Peyer's patch (tissue), 4 donors: ENCODE measurements at regions not wholly inside any gene's neighbourhood (a gene's known extent, or its start where the extent isn't known, plus 50 kb on each side); places are given as distances from the start of the nearest gene placed in this dataset.

Experiments used
- DNase-seq, 3 donors: peaks; one replicate each; pipeline ENCODE4 v3.0.0-alpha.2; 2017 to 2019
- H3K27ac ChIP-seq, 4 donors: fragments of 200-600 bp; sonication (generic); one replicate each; pipeline ENCODE4 v1.5.1; 2016 to 2019
- H3K27me3 ChIP-seq, 2 donors: fragments of 200-600 bp; sonication (generic); one replicate each; pipeline ENCODE4 v1.5.1; 2019
- H3K36me3 ChIP-seq, 3 donors: fragments of 200-600 bp; sonication (generic); one replicate each; pipeline ENCODE4 v1.5.1; 2016 to 2019
- H3K4me1 ChIP-seq, 4 donors: fragments of 200-600 bp; sonication (generic); one replicate each; pipeline ENCODE4 v1.5.1; 2016 to 2019
- H3K4me3 ChIP-seq, 4 donors: fragments of 200-600 bp; sonication (generic); 1 replicate in 3 of 4; 2 replicates in 1 of 4; pipeline ENCODE4 v1.5.1; 2016 to 2019; ENCODE audit warnings: mild to moderate bottlenecking in 1 of 4
- H3K9me3 ChIP-seq, 4 donors: fragments of 200-600 bp; sonication (generic); one replicate each; pipeline ENCODE4 v1.5.1; 2016 to 2019; ENCODE audit warnings: mild to moderate bottlenecking in 1 of 4
- CTCF ChIP-seq, 6 experiments: fragments of 450-650 bp in 4 of 6; fragments of 200-600 bp in 2 of 6; sonication (generic) in 1 of 6; IDR thresholded peaks; one replicate each; pipeline ENCODE4 v1.5.1; 2017 to 2019; ENCODE audit warnings: antibody characterized with exemption in 6 of 6, mild to moderate bottlenecking in 3 of 6, moderate library complexity in 1 of 6
- POLR2A ChIP-seq, 2 donors: fragments of 450-650 bp; IDR thresholded peaks; one replicate each; pipeline ENCODE4 v1.5.1; 2017; ENCODE audit warnings: antibody characterized with exemption in 2 of 2, mild to moderate bottlenecking in 2 of 2, moderate library complexity in 2 of 2

- H3K27ac ChIP-seq = no peak overlapping the region
- H3K4me3 ChIP-seq = no peak overlapping the region
- H3K9me3 ChIP-seq = no peaks in the 10 kb centered on the region
- H3K27me3 ChIP-seq = no peaks in the 10 kb centered on the region
- no peaks in the 10 kb centered on the region for H3K36me3 ChIP-seq
- H3K4me1 ChIP-seq = no peaks in the 10 kb centered on the region
- DNase-seq = no peak
- no peak for TF ChIP-seq CTCF (IDR thresholded peaks at IDR 0.05)
- TF ChIP-seq POLR2A (IDR thresholded peaks at IDR 0.05) = no peak
Measured at GRCh38 chr10:107994621-107995270, 830.2 kb upstream of the SORCS1 start.

GRCh38 chr10:107986571-107986970 lies 822.1 kb upstream of the SORCS1 start:
- TF ChIP-seq POLR2A (IDR thresholded peaks at IDR 0.05) (no peak), CTCF (IDR thresholded peaks at IDR 0.05) (no peak)
- Histone ChIP-seq H3K4me1 (no peaks in the 10 kb centered on the region), H3K4me3 (no peak overlapping the region), H3K9me3 (no peaks in the 10 kb centered on the region), H3K27me3 (no peaks in the 10 kb centered on the region), H3K27ac (no peak overlapping the region), H3K36me3 (no peaks in the 10 kb centered on the region)
- no peak for DNase-seq

- Histone ChIP-seq H3K4me3 (no peak overlapping the region), H3K27me3 (no peaks in the 10 kb centered on the region), H3K9me3 (no peaks in the 10 kb centered on the region), H3K27ac (no peak overlapping the region), H3K36me3 (no peaks in the 10 kb centered on the region), H3K4me1 (no peaks in the 10 kb centered on the region)
- TF ChIP-seq POLR2A (IDR thresholded peaks at IDR 0.05) = no peak
- DNase-seq = no peak
Measured at GRCh38 chr10:107984581-107984980, 820.1 kb upstream of the SORCS1 start.

- TF ChIP-seq CTCF (IDR thresholded peaks at IDR 0.05) = no peak
- TF ChIP-seq POLR2A (IDR thresholded peaks at IDR 0.05) = no peak
- Histone ChIP-seq H3K27ac (no peak overlapping the region), H3K9me3 (no peaks in the 10 kb centered on the region), H3K4me3 (no peak overlapping the region), H3K4me1 (no peaks in the 10 kb centered on the region), H3K36me3 (no peaks in the 10 kb centered on the region), H3K27me3 (no peaks in the 10 kb centered on the region)
- DNase-seq = no peak
Measured at GRCh38 chr10:107984149-107984548, 819.6 kb upstream of the SORCS1 start.

- H3K27me3 ChIP-seq = no peaks in the 10 kb centered on the region
- DNase-seq = no peak
- no peaks in the 10 kb centered on the region for H3K36me3 ChIP-seq
- no peaks in the 10 kb centered on the region for H3K9me3 ChIP-seq
- H3K27ac ChIP-seq = no peak overlapping the region
- TF ChIP-seq POLR2A (IDR thresholded peaks at IDR 0.05) (no peak), CTCF (IDR thresholded peaks at IDR 0.05) (no peak)
- no peaks in the 10 kb centered on the region for H3K4me1 ChIP-seq
- no peak overlapping the region for H3K4me3 ChIP-seq
Measured at GRCh38 chr10:107978455-107978854, 813.9 kb upstream of the SORCS1 start.

- no peaks in the 10 kb centered on the region for H3K9me3 ChIP-seq
- H3K4me3 ChIP-seq = no peak overlapping the region
- no peak for DNase-seq
Measured at GRCh38 chr10:107971973-107972372, 807.5 kb upstream of the SORCS1 start.

More at GRCh38 chr10:107971973-107972372, 807.5 kb upstream of the SORCS1 start:
- no peaks in the 10 kb centered on the region for H3K36me3 ChIP-seq
- TF ChIP-seq CTCF (IDR thresholded peaks at IDR 0.05) (no peak), POLR2A (IDR thresholded peaks at IDR 0.05) (no peak)
- no peak overlapping the region for H3K27ac ChIP-seq
- no peaks in the 10 kb centered on the region for H3K27me3 ChIP-seq
- no peaks in the 10 kb centered on the region for H3K4me1 ChIP-seq
